Ammon's horn (tissue), 1 donor: ENCODE measurements at regions not wholly inside any gene's neighbourhood (a gene's known extent, or its start where the extent isn't known, plus 50 kb on each side); places are given as distances from the start of the nearest gene placed in this dataset.

ENCODE experiments used
- DNase-seq: peaks from one replicate; pipeline ENCODE4 v3.0.0-alpha.2; 2016; ENCODE audit warnings: low spot score

DNA sequence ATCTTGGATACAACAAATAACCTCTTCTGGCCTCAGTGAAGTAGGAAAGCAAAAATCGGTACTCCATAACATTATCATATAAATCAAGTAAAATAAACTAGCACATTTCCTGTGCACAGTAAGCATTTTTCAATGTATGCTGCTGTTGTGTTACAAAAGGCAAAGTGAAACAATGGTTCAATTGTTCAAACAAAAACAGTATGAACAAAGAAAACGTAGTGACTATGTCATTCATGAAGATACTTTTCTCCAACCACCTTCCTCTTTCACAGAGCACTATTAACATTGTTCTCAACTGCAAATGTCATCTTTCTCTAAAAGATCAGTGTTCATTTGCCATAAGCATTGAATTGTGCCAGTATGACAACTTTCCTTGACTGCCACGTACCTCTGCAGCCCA is 318.6 kb upstream of the PRDM1 start:
- DNase-seq = no peak

DNA sequence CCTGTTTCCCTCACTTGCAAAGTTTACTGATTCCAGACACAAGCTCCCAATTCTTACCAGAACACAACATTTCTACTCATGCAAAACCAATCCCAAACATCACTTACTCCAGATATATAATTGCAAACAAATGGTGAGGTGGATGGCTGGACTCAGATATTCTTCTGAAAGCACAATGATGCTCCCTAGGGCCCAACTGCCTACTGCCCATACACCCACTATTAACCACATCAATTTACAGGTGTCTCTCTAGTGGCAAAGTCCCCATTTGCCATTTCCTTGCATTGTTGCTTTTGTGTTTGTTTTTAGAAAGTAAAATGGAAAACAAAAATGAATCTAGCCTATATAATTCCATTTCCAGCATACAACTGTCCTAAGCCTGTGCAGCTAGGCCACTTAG is 320.9 kb upstream of the PRDM1 start:
- no peak for DNase-seq

DNA sequence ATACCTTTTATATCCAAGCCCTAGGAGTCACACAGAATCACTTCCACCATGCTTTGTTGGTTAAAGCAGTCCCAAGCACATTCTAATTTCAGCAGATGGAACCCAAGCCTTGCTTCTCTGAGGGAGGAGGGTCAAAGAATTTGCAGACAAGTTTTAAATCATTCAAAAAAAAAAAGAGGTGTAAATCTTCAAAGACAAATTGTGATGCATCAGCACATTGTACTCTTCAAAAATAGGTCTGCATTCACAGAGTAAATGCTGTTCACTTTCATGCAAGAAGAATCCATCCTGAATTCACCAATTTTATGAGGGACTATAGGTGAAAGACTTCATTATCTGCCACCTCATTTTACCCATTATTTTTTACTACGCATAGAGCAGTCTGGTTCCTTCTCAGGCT is 321.8 kb upstream of the PRDM1 start:
- DNase-seq = no peak

DNA sequence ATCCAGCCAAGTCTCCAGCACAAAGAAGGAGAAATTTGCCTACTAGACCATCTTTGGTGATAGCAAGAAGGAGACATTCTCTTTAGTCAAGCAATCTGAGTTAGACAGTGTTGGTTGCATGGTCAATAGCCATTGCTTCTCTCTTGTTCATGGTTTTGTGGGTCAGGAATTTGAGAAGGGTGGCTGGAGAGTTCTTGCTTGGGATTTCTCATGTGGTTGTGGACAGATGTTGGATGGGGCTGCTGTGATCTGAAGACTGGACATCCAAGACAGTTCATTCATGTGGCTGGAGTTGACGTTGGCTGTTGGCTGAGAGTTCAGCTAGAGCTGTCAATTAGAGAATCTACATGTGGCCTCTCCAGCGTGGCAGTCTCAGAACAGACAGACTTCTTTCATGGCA is 322.3 kb upstream of the PRDM1 start:
- no peak for DNase-seq

DNA sequence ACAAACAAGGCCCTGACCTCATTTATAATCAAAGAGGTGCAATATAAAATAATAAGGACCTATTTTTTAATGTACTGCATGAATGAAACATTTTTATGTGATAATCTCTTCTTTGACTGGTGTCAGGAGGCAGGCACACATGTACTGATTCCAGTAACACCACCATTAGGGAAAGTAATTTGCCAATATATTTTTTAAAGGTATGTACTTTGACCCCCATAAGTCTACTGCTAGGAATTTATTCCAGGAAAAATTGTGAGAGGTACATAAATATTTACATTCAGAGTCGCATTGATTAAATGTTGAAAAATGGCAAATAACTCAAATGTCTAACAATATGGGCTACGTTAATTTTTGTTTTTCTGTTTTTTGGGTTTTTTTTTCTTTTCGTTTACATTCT is 325.4 kb upstream of the PRDM1 start:
- no peak for DNase-seq

DNA sequence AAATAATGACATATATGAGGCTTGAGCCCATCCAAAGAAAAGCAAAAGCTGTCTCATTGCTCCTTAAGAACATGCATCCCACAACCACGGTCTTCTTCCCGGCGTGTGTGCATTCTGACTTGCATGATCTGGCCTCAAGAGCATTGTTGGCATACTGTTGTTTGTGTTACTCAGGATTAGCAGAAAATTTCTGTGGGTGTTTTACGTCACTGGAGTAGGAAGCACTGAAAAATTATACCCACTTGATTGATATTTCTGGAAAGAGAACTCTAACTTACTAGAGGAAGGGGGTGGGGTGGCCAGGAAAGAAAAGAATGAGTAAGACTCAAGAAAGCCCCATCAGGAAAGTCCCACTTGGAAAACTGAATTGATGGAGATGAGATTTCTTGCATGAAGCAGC is 326.2 kb upstream of the PRDM1 start:
- no peak for DNase-seq

DNA sequence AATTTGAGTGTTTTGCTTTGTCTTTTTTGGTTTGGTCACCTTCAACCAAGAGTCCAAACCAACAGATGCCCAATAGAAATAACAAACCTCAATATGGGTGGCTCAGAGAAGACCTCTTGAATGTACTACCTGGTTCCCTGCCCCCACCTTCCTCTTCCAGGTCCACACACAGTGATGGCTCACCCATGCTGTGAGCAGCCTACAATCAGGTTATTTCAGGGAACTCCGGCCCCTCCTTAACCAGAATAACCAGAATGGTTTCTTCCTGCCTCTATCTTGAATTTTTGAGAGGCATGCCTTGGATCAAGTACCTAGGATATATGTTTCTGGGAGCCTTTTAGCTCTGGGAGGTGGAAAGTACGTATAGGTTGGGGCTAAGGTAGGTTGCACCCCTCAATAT is 327.1 kb upstream of the PRDM1 start:
- DNase-seq = no peak

DNA sequence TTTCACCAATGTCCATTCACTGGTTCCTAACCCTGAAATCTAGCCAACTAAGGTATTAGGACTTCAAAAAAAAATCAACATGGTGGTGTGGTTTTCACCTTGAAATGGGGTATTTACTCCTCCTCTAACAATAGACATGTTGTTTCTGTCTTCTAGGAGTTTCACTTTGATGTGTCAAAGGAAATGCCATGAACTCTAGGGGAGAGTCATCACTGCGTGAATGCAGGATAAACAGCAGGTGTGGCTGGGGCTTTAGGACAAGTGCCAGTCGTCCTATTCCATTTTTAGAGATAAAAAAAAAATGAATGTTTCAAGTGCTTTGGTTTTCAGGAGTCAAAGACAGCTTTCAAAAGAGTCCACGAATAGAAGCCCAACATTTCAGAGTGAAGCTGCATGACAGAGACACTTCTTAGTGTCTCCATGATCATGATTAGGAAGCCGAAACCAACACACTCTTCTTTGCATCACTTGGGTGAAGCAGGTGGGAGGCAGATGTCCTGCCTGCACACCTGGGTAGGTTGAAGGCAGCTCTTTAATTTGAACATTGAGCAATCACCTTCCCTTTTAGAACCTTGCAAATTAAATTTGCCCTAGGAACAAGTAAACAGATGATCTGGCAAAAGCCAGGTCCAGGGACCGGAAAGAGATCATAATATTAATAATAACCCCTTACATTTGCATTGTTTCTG is 328.5 kb upstream of the PRDM1 start:
- DNase-seq = no peak

DNA sequence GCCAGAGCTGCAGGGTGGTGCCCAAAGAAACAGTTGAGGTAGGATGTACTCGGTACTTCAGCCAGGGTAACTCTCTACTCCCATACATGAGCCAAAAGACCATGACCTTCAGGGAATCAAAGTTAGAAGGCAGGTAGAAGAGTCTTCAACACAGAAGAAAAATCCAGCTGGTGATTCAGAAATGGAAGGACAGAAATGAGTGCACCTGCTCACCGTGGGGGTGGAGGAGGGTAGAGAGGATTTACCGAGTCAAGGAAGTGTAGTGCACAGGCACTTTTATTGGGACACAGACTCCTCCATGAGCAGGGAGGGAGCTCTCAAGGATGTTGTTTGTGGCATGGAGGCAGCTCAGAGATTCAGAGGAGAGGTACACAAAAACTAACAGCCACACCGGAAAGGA is 330.3 kb upstream of the PRDM1 start:
- DNase-seq = no peak

DNA sequence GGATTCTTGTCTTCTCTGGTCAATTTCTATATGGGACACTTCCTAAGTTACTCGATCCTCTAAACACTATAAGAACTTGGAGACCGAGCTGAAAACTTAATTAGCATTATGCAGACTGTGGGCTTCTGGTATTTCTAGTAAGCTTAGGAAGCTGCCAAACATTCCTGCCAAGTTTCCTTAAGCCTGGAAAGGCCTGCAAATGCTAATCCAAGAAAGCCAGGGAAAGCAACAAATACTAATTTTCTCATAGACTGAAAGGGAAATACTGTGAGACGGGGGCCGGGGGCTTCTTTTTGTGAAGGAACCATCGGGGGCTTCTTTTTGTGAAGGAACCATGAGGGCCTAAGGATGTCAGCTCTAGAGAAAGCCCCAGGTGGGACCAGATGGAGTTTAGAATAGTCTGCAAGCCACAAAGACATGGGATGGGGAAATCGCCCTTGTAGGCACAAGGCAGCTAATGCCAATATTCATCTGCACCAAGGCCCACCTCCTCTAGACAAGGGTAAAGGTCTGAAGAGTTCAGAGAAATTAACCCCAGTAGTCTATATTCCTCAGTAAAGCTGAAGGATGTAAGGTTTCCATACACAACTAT is 332.4 kb upstream of the PRDM1 start:
- DNase-seq = peak; percentile 45

DNA sequence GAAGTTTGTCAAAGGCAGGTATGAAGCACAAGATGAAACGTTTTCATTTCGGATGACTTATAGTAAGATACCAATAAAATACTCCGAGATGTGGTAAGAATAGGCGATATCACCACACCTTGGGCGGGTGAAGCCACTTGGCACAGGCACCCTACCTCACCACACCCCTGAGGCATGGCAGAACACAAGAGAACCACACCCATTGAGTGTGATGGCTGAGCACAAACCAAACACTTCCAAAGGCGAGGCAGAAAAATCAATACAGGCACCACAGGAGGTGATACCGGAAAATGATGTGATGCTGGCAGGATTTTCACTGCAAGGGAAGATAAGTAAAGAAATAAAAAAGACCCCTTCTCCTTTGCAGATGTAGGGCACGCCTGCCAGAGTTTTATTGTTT is 332.9 kb upstream of the PRDM1 start:
- no peak for DNase-seq

DNA sequence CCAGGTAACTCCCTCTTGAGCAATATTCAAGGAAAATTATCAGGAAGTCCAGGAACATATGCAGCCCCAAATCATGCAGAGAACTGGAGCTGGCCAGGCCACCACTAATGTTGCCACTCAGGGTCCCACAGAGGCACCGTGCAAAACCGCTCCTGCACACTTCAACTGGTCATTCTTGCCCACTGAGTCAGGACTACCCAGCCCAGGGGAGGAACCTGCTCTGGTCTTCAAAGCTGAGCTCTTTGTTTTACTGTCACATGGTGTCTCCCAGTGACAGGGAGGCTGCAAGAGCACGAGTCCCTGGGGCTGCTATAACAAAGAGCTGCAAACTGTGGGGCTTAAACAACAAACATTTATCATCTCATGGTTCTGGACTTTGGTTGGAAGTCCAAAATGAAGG is 336.0 kb upstream of the PRDM1 start:
- DNase-seq = no peak

DNA sequence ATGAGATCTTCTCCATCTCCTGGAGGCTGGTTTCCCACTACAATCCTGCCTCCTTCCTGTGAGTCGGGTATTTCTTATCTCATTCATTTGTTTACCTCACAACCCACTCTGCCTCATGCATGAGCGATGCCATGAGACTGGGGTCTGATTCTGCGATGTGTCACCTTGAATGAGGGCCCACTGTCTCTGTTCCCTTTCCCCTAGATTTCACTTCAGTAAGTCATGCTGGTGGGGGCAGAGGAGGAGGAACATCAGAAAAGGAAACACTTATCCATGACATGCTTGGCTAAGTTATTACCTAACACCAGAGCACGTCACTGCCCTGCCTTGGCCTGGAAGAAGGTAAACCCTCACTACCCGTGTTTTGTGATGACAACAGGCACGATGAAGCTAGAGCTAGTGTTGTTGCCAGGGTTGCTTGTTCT is 337.4 kb upstream of the PRDM1 start:
- DNase-seq = peak; percentile 4

DNA sequence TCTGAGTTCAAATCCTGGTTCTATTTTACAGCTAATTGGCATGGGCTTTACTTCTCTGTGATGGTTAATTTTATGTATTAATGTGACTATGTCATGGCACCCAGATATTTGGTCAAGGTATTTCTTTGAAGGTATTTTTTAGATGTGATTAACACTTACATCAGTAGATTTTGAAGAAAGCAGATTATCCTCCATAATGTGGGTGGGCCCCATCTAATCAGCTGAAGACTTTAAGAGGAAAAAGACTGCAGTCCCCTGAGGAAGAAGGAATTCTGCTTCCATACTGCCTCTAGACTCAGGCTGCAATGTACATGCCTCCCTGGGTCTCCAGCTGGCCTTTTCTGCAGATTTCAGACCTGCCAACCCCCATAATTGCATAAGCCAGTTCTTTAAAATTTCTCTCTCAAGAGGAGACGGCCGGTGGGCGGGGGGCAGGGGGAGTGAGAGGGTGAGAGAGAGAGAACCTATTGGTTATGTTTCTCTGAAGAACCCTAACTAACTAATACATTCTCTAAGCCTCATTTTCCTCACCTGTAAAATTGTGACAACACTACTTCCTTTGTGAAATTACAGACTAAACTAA is 338.2 kb upstream of the PRDM1 start:
- no peak for DNase-seq

DNA sequence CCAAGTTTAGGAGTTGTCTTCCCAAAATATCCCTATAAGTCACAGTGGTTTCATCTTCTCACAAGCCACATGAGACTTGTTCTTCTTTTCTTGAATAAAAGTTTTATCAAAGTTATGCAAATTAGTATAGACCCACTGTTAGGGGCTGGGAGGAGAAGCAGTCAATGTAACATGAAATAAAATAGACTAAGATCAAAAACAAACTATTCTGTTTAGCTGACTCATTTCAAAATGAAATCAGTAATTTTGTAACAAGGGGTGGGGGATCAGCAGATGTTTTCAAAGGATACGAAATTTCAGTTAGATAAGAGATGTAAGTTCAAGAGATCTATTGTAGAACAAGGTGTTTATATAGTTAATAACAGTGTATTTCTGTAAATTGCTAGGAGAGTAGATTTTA is 339.6 kb upstream of the PRDM1 start:
- DNase-seq = no peak

DNA sequence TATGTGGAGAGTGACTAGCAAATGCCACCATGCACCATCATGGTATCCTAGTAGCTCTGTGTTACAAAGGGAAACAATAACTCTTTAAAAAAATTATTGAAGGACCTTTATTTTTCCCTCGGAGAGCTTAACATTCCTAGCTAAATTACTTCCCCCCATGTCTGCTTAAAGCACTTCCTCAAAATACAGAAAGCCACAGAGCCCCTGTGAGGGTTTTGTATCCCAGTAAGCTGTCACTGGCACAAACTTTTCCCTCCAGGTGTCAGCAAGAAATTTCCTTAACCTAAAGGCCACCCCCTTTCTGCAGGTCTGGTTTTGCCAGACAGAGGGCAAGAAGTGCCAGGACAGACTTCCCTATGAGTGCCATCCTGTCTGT is 340.0 kb upstream of the PRDM1 start:
- DNase-seq = no peak

DNA sequence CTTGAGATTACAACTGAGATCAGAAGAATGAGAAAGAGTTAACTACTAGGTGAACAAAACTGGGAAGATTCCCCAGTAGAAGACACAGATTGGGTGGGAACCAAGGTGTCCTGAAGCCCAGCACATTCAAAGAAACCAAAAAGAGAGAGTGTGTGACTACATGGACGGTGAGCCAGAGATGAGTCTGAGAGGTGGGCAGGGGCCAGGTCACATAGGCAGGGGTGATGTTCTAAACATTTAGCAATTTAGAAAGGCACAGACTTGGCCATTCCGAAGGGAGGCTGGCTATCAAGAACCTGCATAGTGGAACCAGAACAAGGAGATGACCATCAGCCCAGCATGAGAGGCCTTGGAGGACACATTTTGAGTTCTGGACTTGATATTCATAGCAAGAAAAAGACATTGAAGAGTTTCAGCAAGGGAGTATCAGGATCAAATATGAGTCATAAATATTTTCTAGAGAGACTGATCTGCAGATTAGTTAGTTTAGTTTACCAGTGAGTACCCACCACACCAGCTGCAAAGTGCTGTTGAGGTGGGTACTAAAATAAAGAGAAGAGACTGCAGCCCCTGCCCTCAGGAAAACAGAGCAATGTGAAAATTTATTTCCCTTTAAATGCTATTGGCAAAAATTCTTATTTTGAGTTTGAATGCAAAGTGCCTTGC is 340.5 kb upstream of the PRDM1 start:
- DNase-seq = no peak

DNA sequence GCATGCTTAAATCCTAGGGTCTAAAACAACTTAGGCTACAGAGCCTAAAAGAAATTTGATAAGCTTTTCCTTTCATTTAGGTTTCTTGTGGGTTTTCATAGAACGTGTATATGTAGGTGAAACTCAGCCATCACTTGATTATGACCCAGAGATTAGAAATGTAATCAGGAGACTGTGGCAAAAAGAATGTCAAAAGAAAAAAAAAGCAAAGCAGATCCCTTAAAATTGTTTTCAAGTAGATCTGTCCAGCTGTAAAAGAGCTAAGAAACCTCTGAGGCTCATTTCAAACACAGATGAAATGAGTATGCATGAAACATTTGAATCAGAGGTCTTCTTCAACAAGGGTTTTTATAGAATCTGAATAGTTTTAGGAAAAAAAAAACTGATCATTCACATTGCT is 341.3 kb upstream of the PRDM1 start:
- no peak for DNase-seq

DNA sequence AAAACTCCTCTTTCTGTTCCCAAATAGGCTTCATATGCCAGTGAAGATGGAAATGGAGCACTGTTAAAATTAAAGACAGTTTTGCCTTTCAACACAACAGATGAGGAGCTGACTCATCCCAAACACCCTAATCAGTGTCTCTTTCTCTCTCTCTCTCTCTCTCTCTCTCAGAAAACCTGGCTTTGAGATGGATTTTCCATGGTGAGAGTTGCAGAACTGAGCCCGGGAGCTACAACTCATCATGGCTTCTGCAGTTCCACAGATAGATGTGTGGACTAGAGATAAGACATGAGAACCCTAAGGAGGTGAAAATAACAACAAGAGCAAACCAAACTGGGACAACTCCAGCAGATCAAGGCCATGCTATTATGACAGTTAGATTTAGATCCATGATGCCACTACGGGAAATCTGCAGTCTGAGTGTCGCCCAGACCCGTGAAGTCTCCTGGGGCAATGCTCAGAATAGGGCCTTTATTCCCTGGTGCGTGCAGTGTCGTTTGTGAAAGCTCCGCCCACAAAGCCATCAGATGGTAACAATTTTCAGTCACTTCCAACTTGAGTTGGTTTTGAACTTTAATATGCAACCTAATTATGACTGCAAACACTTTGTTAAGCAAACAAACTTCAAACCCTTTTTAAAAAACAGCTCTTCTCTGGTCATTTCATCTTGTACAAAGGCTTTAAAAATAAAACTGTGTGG is 338.2 kb upstream of the PREP start:
- DNase-seq = peak; percentile 44

DNA sequence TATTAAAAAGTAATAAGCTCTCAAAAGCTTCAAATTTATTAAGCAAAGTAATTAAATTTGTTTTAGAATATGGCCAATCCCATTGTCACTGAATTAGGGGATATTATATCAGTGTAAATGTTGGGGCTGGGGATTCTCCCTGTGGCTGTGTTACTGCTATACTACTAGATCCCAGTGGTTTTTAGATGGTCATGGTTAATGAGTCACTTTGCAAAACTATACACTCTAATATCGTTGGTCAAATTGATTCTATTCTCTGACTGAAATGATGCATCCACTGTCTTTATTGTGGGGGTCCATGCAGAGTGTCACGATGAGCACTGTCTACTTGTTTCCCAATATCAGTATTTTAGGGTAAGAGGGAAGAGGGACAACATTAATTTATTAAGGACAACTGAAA is 336.9 kb upstream of the PREP start:
- no peak for DNase-seq

DNA sequence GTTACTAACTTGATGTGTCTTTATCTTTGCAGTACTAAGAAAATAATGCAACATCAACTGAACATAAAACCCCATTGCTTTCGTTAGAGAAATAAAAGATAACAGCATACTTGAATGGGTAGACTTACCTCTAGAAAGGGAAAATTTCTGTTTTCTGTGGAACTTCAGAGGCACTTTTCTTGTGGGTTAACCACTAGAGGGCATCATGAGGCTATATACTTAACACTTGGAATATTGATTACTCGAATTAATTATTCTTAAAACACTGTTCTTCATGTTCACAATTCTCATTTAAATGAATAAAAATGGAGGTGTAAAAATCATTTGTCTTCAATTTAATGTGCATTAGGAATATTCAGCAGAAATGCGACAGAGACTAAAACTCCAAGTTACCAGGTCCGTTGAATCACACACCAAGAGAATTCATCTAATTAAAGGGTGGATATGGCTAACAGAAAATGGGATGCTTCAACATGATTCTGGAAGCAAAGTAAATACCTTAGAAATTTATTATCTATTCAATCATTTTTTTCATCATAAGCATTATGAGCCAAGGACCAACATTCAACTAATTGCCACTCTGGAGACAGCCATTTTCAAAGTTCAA is 330.8 kb upstream of the PREP start:
- peak; percentile 49 for DNase-seq

DNA sequence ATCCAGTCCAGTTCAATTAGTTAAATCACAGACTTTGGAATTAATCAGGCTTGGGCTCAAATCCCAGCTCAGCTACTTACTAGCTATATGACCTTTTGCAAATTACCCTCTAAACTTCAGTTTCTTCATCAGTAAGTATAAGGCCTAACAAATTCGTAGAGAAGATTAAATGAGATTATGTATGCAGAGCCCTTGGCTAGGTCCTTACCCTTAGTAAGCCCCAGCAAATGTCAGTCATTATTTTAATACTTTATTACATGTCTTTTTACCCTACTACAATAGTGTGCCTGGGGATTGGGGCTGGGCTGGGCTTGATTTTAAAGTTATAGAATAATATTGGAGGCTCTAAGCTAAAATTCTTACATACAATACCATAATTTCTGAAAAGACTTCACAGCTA is 326.1 kb upstream of the PREP start:
- DNase-seq = no peak
